ENCODE measurements at regions not wholly inside any gene's neighbourhood (a gene's known extent, or its start where the extent isn't known, plus 50 kb on each side); places are given as distances from the start of the nearest gene placed in this dataset.

GRCh38 chr2:21498016-21498415 is 374.2 kb downstream of the TDRD15 start:
- no peak for TF ChIP-seq CTCF (IDR thresholded peaks at IDR 0.05; ENCODE audit: insufficient read depth, low read length, poor library complexity, severe bottlenecking)
- no peak for TF ChIP-seq EZH2phosphoT487 (conservative IDR thresholded peaks at IDR 0.05; ENCODE audit: low read length)
